ENCODE measurements at regions not wholly inside any gene's neighbourhood (a gene's known extent, or its start where the extent isn't known, plus 50 kb on each side); places are given as distances from the start of the nearest gene placed in this dataset.

- H3K4me1 ChIP-seq (ENCODE audit: control insufficient read depth in 1 of 2, insufficient read depth in 2 of 2, low read depth in 1 of 2, low read length in 1 of 2): no peaks in the 10 kb centered on the region; a peak in 1 of 4 replicates
- H3K27ac ChIP-seq (ENCODE audit: low read depth in 2 of 2, low read length in 1 of 2): no peak overlapping the region
- no peaks in the 10 kb centered on the region for H3K9me3 ChIP-seq
- no peaks in the 10 kb centered on the region for H3K79me2 ChIP-seq (ENCODE audit: insufficient read depth)
- 42% methylated on average over 4 of the region's 4 CpGs for WGBS (ENCODE audit: low lambda C conversion rate)
- H2AFZ ChIP-seq (ENCODE audit: low read depth): no peak overlapping the region
- no peaks in the 10 kb centered on the region for H3K36me3 ChIP-seq (replicated peaks in 1 of 2; ENCODE audit: control insufficient read depth in 1 of 2, insufficient read depth in 2 of 2, low read length in 1 of 2)
- TF ChIP-seq RAD21 (IDR thresholded peaks at IDR 0.05; ENCODE audit: low read length) (no peak), MXI1 (IDR thresholded peaks at IDR 0.05; ENCODE audit: low read depth, low read length) (no peak), EP300 (IDR thresholded peaks at IDR 0.05; ENCODE audit: borderline replicate concordance in 1 of 2, low read depth in 1 of 2, low read length in 1 of 2) (no peak), SIN3A (IDR thresholded peaks at IDR 0.05; ENCODE audit: borderline replicate concordance, low read depth, low read length) (no peak), TCF12 (IDR thresholded peaks at IDR 0.05) (no peak), TAF1 (IDR thresholded peaks at IDR 0.05; ENCODE audit: borderline replicate concordance, low read depth, low read length) (no peak), USF2 (IDR thresholded peaks at IDR 0.05; ENCODE audit: borderline replicate concordance, low read depth, low read length) (no peak), NFIC (IDR thresholded peaks at IDR 0.05; ENCODE audit: borderline replicate concordance) (no peak), FOSL2 (IDR thresholded peaks at IDR 0.05; ENCODE audit: borderline replicate concordance, low read depth) (no peak), ELF1 (IDR thresholded peaks at IDR 0.05) (no peak), POLR2AphosphoS5 (IDR thresholded peaks at IDR 0.05; ENCODE audit: low read depth, low read length) (no peak), CHD2 (IDR thresholded peaks at IDR 0.05; ENCODE audit: low read length, partially characterized antibody) (no peak), JUND (IDR thresholded peaks at IDR 0.05) (no peak), RCOR1 (IDR thresholded peaks at IDR 0.05; ENCODE audit: low read length) (no peak), EZH2phosphoT487 (IDR thresholded peaks at IDR 0.05; ENCODE audit: borderline replicate concordance, low read depth) (no peak), GABPA (IDR thresholded peaks at IDR 0.05; ENCODE audit: low read depth) (no peak), SMC3 (IDR thresholded peaks at IDR 0.05; ENCODE audit: low read depth, low read length) (no peak), FOXM1 (IDR thresholded peaks at IDR 0.05; ENCODE audit: low read depth) (no peak)
- TF ChIP-seq, protein P1, sequence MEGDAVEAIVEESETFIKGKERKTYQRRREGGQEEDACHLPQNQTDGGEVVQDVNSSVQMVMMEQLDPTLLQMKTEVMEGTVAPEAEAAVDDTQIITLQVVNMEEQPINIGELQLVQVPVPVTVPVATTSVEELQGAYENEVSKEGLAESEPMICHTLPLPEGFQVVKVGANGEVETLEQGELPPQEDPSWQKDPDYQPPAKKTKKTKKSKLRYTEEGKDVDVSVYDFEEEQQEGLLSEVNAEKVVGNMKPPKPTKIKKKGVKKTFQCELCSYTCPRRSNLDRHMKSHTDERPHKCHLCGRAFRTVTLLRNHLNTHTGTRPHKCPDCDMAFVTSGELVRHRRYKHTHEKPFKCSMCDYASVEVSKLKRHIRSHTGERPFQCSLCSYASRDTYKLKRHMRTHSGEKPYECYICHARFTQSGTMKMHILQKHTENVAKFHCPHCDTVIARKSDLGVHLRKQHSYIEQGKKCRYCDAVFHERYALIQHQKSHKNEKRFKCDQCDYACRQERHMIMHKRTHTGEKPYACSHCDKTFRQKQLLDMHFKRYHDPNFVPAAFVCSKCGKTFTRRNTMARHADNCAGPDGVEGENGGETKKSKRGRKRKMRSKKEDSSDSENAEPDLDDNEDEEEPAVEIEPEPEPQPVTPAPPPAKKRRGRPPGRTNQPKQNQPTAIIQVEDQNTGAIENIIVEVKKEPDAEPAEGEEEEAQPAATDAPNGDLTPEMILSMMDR (IDR thresholded peaks at IDR 0.05): no peak
- TF ChIP-seq, protein P2, sequence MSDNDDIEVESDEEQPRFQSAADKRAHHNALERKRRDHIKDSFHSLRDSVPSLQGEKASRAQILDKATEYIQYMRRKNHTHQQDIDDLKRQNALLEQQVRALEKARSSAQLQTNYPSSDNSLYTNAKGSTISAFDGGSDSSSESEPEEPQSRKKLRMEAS (IDR thresholded peaks at IDR 0.05; ENCODE audit: low read depth): no peak
- no peaks in the 10 kb centered on the region for H3F3A ChIP-seq (replicated peaks; ENCODE audit: insufficient read depth)
- H3K9ac ChIP-seq: no peak overlapping the region
- no peak for DNase-seq
- no peak overlapping the region for H3K4me3 ChIP-seq (ENCODE audit: low read depth in 2 of 2, low read length in 1 of 2)
- ChIA-PET POLR2A (no interaction called here), CTCF (interaction anchor here (1.5 kb wide), 1 partner anchor 18 kb away, joined by 4 read pairs; no protein-coding TSS in a partner anchor)
- no peaks in the 10 kb centered on the region for H3K27me3 ChIP-seq (ENCODE audit: insufficient read depth)
- no peaks in the 10 kb centered on the region for H3K9me2 ChIP-seq
- no peak overlapping the region for H3K4me2 ChIP-seq
- no peaks in the 10 kb centered on the region for H4K20me1 ChIP-seq (ENCODE audit: insufficient read depth)
Measured at GRCh38 chr12:119258556-119258955, 76.0 kb upstream of the CCDC60 start.
